Aorta (tissue), 5 donors: ENCODE measurements at regions not wholly inside any gene's neighbourhood (a gene's known extent, or its start where the extent isn't known, plus 50 kb on each side); places are given as distances from the start of the nearest gene placed in this dataset.

Source experiments
- ATAC-seq: fragments of 200-7000 bp; cut with Tn5 transposase; one replicate; pipeline ENCODE4 v1.9.1; 2022; ENCODE audit warnings: moderate library complexity; ENCODE audit not compliant: low FRiP score
- DNase-seq, 2 donors: peaks; one replicate each; pipeline ENCODE4 v3.0.0-alpha.2; 2020
- H3K27ac ChIP-seq, 2 donors: one replicate each; pipeline ENCODE4 v1.5.1; 2013; ENCODE audit warnings: low read length in 2 of 2, mild to moderate bottlenecking in 2 of 2, moderate library complexity in 2 of 2, control low read depth in 1 of 2, inconsistent platforms in 1 of 2, low read depth in 1 of 2
- H3K27me3 ChIP-seq, 2 donors: one replicate each; pipeline ENCODE4 v1.6.1; 2013; ENCODE audit warnings: control low read depth in 1 of 2, low read length in 1 of 2, mild to moderate bottlenecking in 1 of 2, moderate library complexity in 1 of 2; ENCODE audit not compliant: insufficient read depth in 2 of 2, control insufficient read depth in 1 of 2
- H3K36me3 ChIP-seq, 2 donors: one replicate each; pipeline ENCODE4 v1.6.1; 2013; ENCODE audit warnings: control low read depth in 1 of 2, low read length in 1 of 2, mild to moderate bottlenecking in 1 of 2; ENCODE audit not compliant: insufficient read depth in 2 of 2, control insufficient read depth in 1 of 2
- H3K4me1 ChIP-seq, 2 donors: one replicate each; pipeline ENCODE4 v1.6.1; 2013; ENCODE audit warnings: low read length in 2 of 2, control low read depth in 1 of 2, mild to moderate bottlenecking in 1 of 2, moderate library complexity in 1 of 2; ENCODE audit not compliant: insufficient read depth in 2 of 2, control insufficient read depth in 1 of 2
- H3K4me3 ChIP-seq, 2 donors: one replicate each; pipeline ENCODE4 v1.5.1; 2013; ENCODE audit warnings: low read length in 2 of 2, control low read depth in 1 of 2, mild to moderate bottlenecking in 1 of 2
- H3K9me3 ChIP-seq: one replicate; pipeline ENCODE4 v1.6.1; 2013; ENCODE audit warnings: mild to moderate bottlenecking, low read length; ENCODE audit not compliant: control insufficient read depth
- WGBS, 2 donors: extraction: QIAGEN DNeasy Blood & Tissue Kit; methylation state at CpG; one replicate each; pipeline ENCODE4 v1.1.7; 2013; 5-methylcytosine and 5-hydroxymethylcytosine counted together
- intact Hi-C, 2 donors: fragments of 100-400 bp; cut with DNase I; formaldehyde crosslinking; loops; one replicate each; pipeline versions ENCODE4 v1.14.2 to v1.15.0; 2022
- donor health status: healthy with polysubstance abuse.
- donor health status: Bipolar disorder and iron deficiency.
- donor health status: DM: no; HTN: no; CAD: no.
- donor health status: DM: no; HTN: no; CAD: no.
- donor health status: DM: yes; HTN: yes; CAD: no.

GRCh38 chr4:67161311-67161710, 384.0 kb downstream of the CENPC start:
- no peaks in the 10 kb centered on the region for H3K4me1 ChIP-seq
- ATAC-seq, result no peak
- no peaks in the 10 kb centered on the region for H3K9me3 ChIP-seq
- no peaks in the 10 kb centered on the region for H3K36me3 ChIP-seq
- H3K27ac ChIP-seq, result no peak overlapping the region
- DNase-seq, result no peak
- no peaks in the 10 kb centered on the region for H3K27me3 ChIP-seq
- 65 to 68% methylated on average over 3 of the region's 3 CpGs for WGBS, 2 donors
- no peak overlapping the region for H3K4me3 ChIP-seq
- intact Hi-C loops, result no loop called here

- Histone ChIP-seq H3K27me3 (no peaks in the 10 kb centered on the region), H3K9me3 (no peaks in the 10 kb centered on the region), H3K36me3 (no peaks in the 10 kb centered on the region), H3K4me3 (no peak overlapping the region), H3K4me1 (no peaks in the 10 kb centered on the region), H3K27ac (no peak overlapping the region)
- intact Hi-C loops, result no loop called here
- DNase-seq, result no peak
- ATAC-seq, result no peak
- WGBS, 2 donors, result 26 to 37% methylated on average over 3 of the region's 3 CpGs
Measured at GRCh38 chr4:67160394-67160793, 384.9 kb downstream of the CENPC start.

- no peak overlapping the region for H3K4me3 ChIP-seq
- intact Hi-C loops, result no loop called here
- 87 to 93% methylated on average over 1 of the region's 1 CpG for WGBS, 2 donors
- H3K27ac ChIP-seq, result no peak overlapping the region
- H3K36me3 ChIP-seq, result no peaks in the 10 kb centered on the region
- H3K9me3 ChIP-seq, result no peaks in the 10 kb centered on the region
- H3K27me3 ChIP-seq, result no peaks in the 10 kb centered on the region
- no peak for DNase-seq
- H3K4me1 ChIP-seq, result no peaks in the 10 kb centered on the region
- ATAC-seq, result no peak
Measured at GRCh38 chr4:67158666-67159065, 386.6 kb downstream of the CENPC start.

GRCh38 chr4:67152976-67153375, 392.3 kb downstream of the CENPC start:
- 65 to 69% methylated on average over 3 of the region's 3 CpGs for WGBS, 2 donors
- ATAC-seq (no peak), DNase-seq (no peak)
- H3K4me3 ChIP-seq, result no peak overlapping the region
- peaks cover 1% of the 10 kb centered on the region for H3K9me3 ChIP-seq
- intact Hi-C loops, result no loop called here
- no peaks in the 10 kb centered on the region for H3K4me1 ChIP-seq
- H3K27ac ChIP-seq, result no peak overlapping the region
- no peaks in the 10 kb centered on the region for H3K36me3 ChIP-seq
- H3K27me3 ChIP-seq, result no peaks in the 10 kb centered on the region

GRCh38 chr4:67151376-67152343, 393.6 kb downstream of the CENPC start:
- no peaks in the 10 kb centered on the region for H3K27me3 ChIP-seq
- ATAC-seq (no peak), DNase-seq (peak in 1 of 2 donors; percentile 56)
- 76 to 78% methylated on average over 29 to 45 of the region's 45 CpGs for WGBS, 2 donors
- no peak overlapping the region for H3K27ac ChIP-seq
- intact Hi-C loops, result no loop called here
- no peaks in the 10 kb centered on the region for H3K36me3 ChIP-seq
- H3K4me3 ChIP-seq, result no peak overlapping the region
- peaks cover 1% of the 10 kb centered on the region for H3K9me3 ChIP-seq
- H3K4me1 ChIP-seq, result no peaks in the 10 kb centered on the region

GRCh38 chr4:67141586-67141985, 403.7 kb downstream of the CENPC start:
- Histone ChIP-seq H3K4me3 (no peak overlapping the region), H3K27ac (no peak overlapping the region), H3K4me1 (no peaks in the 10 kb centered on the region), H3K27me3 (no peaks in the 10 kb centered on the region), H3K36me3 (no peaks in the 10 kb centered on the region), H3K9me3 (no peaks in the 10 kb centered on the region)
- ATAC-seq, result no peak
- WGBS, 2 donors, result 72 to 76% methylated on average over 2 of the region's 2 CpGs
- intact Hi-C loops, result no loop called here
- DNase-seq, result no peak

- no peak overlapping the region for H3K4me3 ChIP-seq
- no peaks in the 10 kb centered on the region for H3K27me3 ChIP-seq
- DNase-seq (no peak), ATAC-seq (no peak)
- H3K27ac ChIP-seq, result no peak overlapping the region
- no peaks in the 10 kb centered on the region for H3K4me1 ChIP-seq
- no peaks in the 10 kb centered on the region for H3K36me3 ChIP-seq
- WGBS, 2 donors, result 12% methylated on average over 4 of the region's 4 CpGs
- no peaks in the 10 kb centered on the region for H3K9me3 ChIP-seq
- intact Hi-C loops, result no loop called here
Measured at GRCh38 chr4:67134616-67135015, 410.7 kb downstream of the CENPC start.

GRCh38 chr4:67133162-67133561, 412.1 kb downstream of the CENPC start:
- no peaks in the 10 kb centered on the region for H3K4me1 ChIP-seq
- no peak overlapping the region for H3K27ac ChIP-seq
- intact Hi-C loops, result no loop called here
- no peaks in the 10 kb centered on the region for H3K36me3 ChIP-seq
- ATAC-seq (no peak), DNase-seq (no peak)
- WGBS, 2 donors, result 72% methylated on average over 2 of the region's 2 CpGs
- no peaks in the 10 kb centered on the region for H3K9me3 ChIP-seq
- H3K27me3 ChIP-seq, result no peaks in the 10 kb centered on the region
- no peak overlapping the region for H3K4me3 ChIP-seq

GRCh38 chr4:67131224-67131623, 414.1 kb downstream of the CENPC start:
- intact Hi-C loops, result no loop called here
- no peaks in the 10 kb centered on the region for H3K27me3 ChIP-seq
- no peak overlapping the region for H3K27ac ChIP-seq
- no peaks in the 10 kb centered on the region for H3K9me3 ChIP-seq
- DNase-seq, result no peak
- no peak overlapping the region for H3K4me3 ChIP-seq
- H3K4me1 ChIP-seq, result no peaks in the 10 kb centered on the region
- H3K36me3 ChIP-seq, result no peaks in the 10 kb centered on the region
- no peak for ATAC-seq
